DND-41 (cell line): ENCODE measurements at regions not wholly inside any gene's neighbourhood (a gene's known extent, or its start where the extent isn't known, plus 50 kb on each side); places are given as distances from the start of the nearest gene placed in this dataset.

Source experiments
- ATAC-seq: fragments of 200-7000 bp; cut with Tn5 transposase; 3 replicates; pipeline ENCODE4 v1.9.1; 2021; ENCODE audit warnings: low read depth; ENCODE audit not compliant: insufficient read depth
- DNase-seq: peaks from one replicate; pipeline ENCODE4 v3.0.0-alpha.2; 2020
- H2AFZ ChIP-seq: 2 replicates; pipeline ENCODE4 v1.6.0; 2012; ENCODE audit warnings: low read depth, low read length
- H3K27ac ChIP-seq: 2 replicates; pipeline ENCODE4 v1.5.1; 2012; ENCODE audit warnings: low read length, inconsistent platforms
- H3K27me3 ChIP-seq: fragments of 200-600 bp; sonication (generic); 2 replicates; pipeline ENCODE4 v1.6.0; 2012; ENCODE audit warnings: low read length, mild to moderate bottlenecking, inconsistent platforms; ENCODE audit not compliant: insufficient read depth, poor library complexity
- H3K36me3 ChIP-seq: 2 replicates; pipeline ENCODE4 v1.5.1; 2012; ENCODE audit warnings: low read length, inconsistent platforms; ENCODE audit not compliant: insufficient read depth
- H3K4me1 ChIP-seq: 2 replicates; pipeline ENCODE4 v1.5.1; 2012; ENCODE audit warnings: mild to moderate bottlenecking, low read length; ENCODE audit not compliant: insufficient read depth
- H3K4me2 ChIP-seq: 2 replicates; pipeline ENCODE4 v1.6.0; 2012; ENCODE audit warnings: mild to moderate bottlenecking, moderate library complexity, low read length, inconsistent platforms; ENCODE audit not compliant: insufficient read depth
- H3K4me3 ChIP-seq, 2 experiments: fragments of 200-600 bp in 1 of 2; shearing (Covaris generic) in 1 of 2; 2 replicates each; pipeline ENCODE4 v1.5.1; 2012 to 2016; ENCODE audit warnings: inconsistent platforms in 2 of 2, low read length in 2 of 2, mild to moderate bottlenecking in 2 of 2, low read depth in 1 of 2, moderate library complexity in 1 of 2
- H3K79me2 ChIP-seq: 2 replicates; pipeline ENCODE4 v1.6.0; 2012; ENCODE audit warnings: low read length, inconsistent platforms; ENCODE audit not compliant: insufficient read depth
- H3K9ac ChIP-seq: 2 replicates; pipeline ENCODE4 v1.6.0; 2012; ENCODE audit warnings: low read depth, mild to moderate bottlenecking, inconsistent platforms, low read length, moderate library complexity
- H3K9me3 ChIP-seq: 2 replicates; pipeline ENCODE4 v1.5.1; 2012; ENCODE audit warnings: low read length, moderate library complexity, mild to moderate bottlenecking, inconsistent platforms; ENCODE audit not compliant: insufficient read depth, severe bottlenecking
- H4K20me1 ChIP-seq: 2 replicates; pipeline ENCODE4 v1.6.0; 2012; ENCODE audit warnings: low read length; ENCODE audit not compliant: insufficient read depth
- EZH2 ChIP-seq: IDR thresholded peaks from 3 replicates; pipeline ENCODE4 v1.6.1; 2012; ENCODE audit warnings: borderline replicate concordance, low read depth, mild to moderate bottlenecking, moderate library complexity, low read length, inconsistent platforms; ENCODE audit not compliant: severe bottlenecking
- TF ChIP-seq, protein P1 (sequence below): IDR thresholded peaks from 2 replicates; pipeline ENCODE4 v1.5.1; 2012; ENCODE audit warnings: borderline replicate concordance, low read length, moderate library complexity, mild to moderate bottlenecking; ENCODE audit not compliant: poor library complexity, severe bottlenecking; ENCODE audit errors: extremely low read depth

DNA sequence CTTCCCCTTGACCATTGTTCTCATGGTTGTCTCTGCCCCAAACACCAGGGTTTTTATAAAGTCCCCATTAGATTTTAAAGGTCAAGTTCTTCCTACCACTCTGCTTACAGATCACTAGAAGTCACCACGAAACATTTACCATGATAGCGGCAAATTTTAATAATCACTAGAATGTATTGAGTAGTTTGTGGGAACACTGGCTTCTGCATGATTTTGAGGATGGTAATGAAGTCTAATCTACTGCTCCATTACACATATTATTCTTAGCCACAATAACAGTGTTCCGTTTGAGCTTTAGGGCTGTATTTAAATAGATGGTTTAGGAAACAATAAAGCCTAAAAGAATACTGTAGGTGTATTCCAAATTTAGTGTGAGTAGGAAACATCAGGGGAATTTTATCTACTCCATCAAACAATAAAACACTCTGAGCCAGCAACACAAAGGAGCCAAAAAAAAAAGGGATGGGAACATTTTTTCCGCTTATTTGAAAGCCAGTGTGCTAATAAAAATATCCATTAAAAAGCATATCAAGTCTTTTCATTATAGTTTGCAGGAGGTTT lies 49.7 kb downstream of the KLF12 start:
- Histone ChIP-seq H3K9ac (no peak overlapping the region), H3K9me3 (no peaks in the 10 kb centered on the region), H3K4me2 (no peak overlapping the region), H3K4me1 (peaks cover 32% of the 10 kb centered on the region), H3K27me3 (no peaks in the 10 kb centered on the region), H3K36me3 (peaks cover 14% of the 10 kb centered on the region; the same call in 1 of the 2 replicates), H3K79me2 (peaks cover 95% of the 10 kb centered on the region), H2AFZ (no peak overlapping the region), H3K27ac (no peak overlapping the region), H4K20me1 (peaks cover 9% of the 10 kb centered on the region; the same call in 1 of the 2 replicates), H3K4me3 (no peak overlapping the region)
- no peak for DNase-seq
- ATAC-seq: no peak
- TF ChIP-seq EZH2: no peak
- TF ChIP-seq, protein P1, sequence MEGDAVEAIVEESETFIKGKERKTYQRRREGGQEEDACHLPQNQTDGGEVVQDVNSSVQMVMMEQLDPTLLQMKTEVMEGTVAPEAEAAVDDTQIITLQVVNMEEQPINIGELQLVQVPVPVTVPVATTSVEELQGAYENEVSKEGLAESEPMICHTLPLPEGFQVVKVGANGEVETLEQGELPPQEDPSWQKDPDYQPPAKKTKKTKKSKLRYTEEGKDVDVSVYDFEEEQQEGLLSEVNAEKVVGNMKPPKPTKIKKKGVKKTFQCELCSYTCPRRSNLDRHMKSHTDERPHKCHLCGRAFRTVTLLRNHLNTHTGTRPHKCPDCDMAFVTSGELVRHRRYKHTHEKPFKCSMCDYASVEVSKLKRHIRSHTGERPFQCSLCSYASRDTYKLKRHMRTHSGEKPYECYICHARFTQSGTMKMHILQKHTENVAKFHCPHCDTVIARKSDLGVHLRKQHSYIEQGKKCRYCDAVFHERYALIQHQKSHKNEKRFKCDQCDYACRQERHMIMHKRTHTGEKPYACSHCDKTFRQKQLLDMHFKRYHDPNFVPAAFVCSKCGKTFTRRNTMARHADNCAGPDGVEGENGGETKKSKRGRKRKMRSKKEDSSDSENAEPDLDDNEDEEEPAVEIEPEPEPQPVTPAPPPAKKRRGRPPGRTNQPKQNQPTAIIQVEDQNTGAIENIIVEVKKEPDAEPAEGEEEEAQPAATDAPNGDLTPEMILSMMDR: no peak

- peaks cover 9% of the 10 kb centered on the region; the same call in 1 of the 2 replicates for H4K20me1 ChIP-seq
- no peak for DNase-seq
- no peak for ATAC-seq
- no peak overlapping the region for H3K4me2 ChIP-seq
- peaks cover 95% of the 10 kb centered on the region for H3K79me2 ChIP-seq
- H3K9me3 ChIP-seq: no peaks in the 10 kb centered on the region
- no peak overlapping the region for H3K27ac ChIP-seq
- no peak overlapping the region for H3K9ac ChIP-seq
- H2AFZ ChIP-seq: no peak overlapping the region
- H3K4me1 ChIP-seq: peaks cover 42% of the 10 kb centered on the region
- no peak overlapping the region for H3K4me3 ChIP-seq
- TF ChIP-seq, protein P1: no peak
- TF ChIP-seq EZH2: no peak
- H3K27me3 ChIP-seq: no peaks in the 10 kb centered on the region
- peaks cover 14% of the 10 kb centered on the region; the same call in 1 of the 2 replicates for H3K36me3 ChIP-seq
These were observed 51.5 kb downstream of the KLF12 start for GRCh38 chr13:74082741-74083160.

DNA sequence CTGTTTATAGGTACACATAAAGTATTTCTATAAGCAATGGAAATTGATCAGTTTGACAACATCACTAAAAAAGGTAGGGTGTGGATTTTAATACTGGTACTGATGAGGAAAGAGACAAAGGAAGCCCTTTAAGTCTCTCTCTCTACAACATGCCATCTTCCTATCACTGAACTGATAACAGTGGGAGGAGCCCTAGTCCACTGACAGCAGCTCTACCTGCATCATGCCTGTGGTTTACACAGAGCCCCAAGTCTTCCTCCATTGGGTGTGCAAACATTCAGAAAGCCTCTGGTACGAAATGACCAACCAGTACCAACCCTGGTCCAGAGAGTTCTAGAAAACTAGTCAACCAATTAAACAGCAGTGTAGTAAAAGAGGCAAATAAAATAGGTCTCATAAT lies 53.4 kb downstream of the KLF12 start:
- Histone ChIP-seq H3K4me1 (peaks cover 61% of the 10 kb centered on the region), H3K9me3 (no peaks in the 10 kb centered on the region), H3K4me3 (no peak overlapping the region), H3K36me3 (0 out of 2 replicates have a peak, but pooled peaks cover 10% of the 10 kb centered on the region), H2AFZ (no peak overlapping the region), H3K9ac (no peak overlapping the region), H3K79me2 (peaks cover 100% of the 10 kb centered on the region), H3K27ac (peak overlapping the region; percentile 24; the same call in 1 of the 2 replicates), H3K27me3 (no peaks in the 10 kb centered on the region), H3K4me2 (no peak overlapping the region), H4K20me1 (peaks cover 6% of the 10 kb centered on the region; the same call in 1 of the 2 replicates)
- no peak for ATAC-seq
- DNase-seq: no peak
- TF ChIP-seq EZH2: no peak
- TF ChIP-seq, protein P1: no peak
